CD4-positive, alpha-beta T cell treated with Interleukin-2 at 100 ng/mL for 4 hours (primary cell): ENCODE measurements at regions not wholly inside any gene's neighbourhood (a gene's known extent, or its start where the extent isn't known, plus 50 kb on each side); places are given as distances from the start of the nearest gene placed in this dataset.

ENCODE experiments used
- DNase-seq: peaks from one replicate; pipeline ENCODE4 v3.0.0-alpha.2; 2020; ENCODE audit warnings: low spot score

- no peak for DNase-seq
These were observed 250.1 kb upstream of the SMIM31 start for GRCh38 chr4:164503874-164504273.

DNA sequence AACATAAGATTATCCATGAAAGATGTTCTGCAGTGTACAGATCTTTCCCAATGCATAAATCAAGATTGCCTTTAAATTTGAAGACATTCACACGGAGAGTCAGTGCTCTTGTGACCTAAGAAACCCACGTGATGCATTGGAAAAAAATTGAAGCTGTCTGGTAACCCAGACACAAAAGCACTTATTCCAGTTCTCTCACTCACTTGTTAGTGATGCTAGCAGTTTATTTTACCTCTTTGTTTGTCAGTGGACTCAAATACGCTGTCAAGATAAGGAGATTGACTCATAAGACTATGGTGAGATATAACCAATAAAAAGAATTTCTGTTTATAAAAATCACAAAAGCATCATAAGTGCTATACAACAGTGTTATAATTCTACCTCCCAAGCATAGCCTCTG is 245.8 kb upstream of the SMIM31 start:
- DNase-seq, result no peak

- no peak for DNase-seq
These were observed 245.2 kb upstream of the SMIM31 start for GRCh38 chr4:164508771-164509170.

- no peak for DNase-seq
These were observed 244.0 kb upstream of the SMIM31 start for GRCh38 chr4:164509951-164510350.

GRCh38 chr4:164512124-164512523 is 241.8 kb upstream of the SMIM31 start:
- DNase-seq, result no peak

DNA sequence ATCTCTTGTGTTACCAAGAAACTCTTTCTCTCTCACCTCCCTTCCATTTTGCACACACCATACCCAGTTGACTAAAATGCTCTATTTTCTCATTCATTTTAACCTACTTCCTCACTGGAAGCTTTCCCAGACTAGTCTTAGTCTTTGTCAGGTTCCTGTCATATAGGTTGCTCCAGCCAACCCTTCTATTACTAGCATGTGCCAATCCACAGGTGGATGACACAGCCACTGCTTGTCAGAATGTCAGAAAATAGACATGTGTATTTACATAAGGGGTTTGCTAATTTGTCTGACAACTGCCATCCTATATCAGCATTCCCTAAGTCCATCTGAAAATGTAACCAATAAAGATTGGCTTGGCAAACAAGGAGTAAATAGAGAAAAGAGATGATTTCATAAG is 239.2 kb upstream of the SMIM31 start:
- DNase-seq, result no peak

DNA sequence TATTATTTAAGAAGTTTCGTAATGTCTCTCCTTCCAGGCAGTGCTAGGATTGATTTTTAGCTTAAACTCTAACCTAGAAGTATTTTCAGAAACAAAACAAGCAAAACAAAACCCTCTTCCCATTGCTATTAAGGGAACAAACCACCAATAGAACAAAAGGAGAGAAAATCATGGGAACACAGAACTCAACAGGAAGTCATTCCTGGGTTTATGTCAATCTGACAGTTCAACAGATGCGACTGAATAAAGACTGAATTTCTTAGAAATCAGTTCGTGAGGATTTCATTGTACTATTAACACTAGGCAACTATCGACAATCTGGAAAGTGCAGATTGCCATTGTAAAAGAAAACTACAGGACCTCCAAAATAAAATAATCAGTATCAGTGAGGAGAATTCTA is 229.1 kb upstream of the SMIM31 start:
- DNase-seq, result no peak

DNA sequence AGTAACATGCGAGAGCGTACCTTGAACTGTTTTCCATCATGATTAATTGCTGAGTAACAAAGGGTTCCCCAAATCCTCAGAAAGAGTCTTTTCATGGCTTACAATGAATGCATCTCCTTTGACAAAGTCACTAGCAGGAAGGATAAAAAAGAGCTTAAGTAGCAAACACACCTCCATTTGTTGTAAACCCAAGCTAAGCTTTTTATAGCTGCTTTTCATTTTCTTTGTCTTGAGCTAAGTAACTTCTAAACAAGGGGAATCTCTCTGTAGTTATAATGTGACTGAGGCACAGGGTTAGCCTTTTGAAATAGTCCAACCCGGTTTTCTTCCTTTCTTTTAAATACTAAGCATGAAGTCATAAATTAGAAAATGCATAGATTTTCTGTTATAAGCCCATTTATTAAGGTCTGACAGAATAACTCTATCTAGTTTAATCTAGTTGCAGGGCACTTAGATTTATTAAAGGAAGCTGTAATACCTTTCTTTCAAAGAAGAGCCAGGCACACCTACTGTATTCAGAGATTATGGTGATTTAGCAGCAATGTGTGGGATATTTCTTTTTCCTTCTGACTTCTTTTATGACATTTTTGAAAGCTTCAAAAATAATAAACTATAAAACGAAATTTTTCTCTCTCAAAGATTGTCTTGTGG is 226.9 kb upstream of the SMIM31 start:
- DNase-seq, result no peak

- no peak for DNase-seq
These were observed 224.9 kb upstream of the SMIM31 start for GRCh38 chr4:164529058-164529457.

DNA sequence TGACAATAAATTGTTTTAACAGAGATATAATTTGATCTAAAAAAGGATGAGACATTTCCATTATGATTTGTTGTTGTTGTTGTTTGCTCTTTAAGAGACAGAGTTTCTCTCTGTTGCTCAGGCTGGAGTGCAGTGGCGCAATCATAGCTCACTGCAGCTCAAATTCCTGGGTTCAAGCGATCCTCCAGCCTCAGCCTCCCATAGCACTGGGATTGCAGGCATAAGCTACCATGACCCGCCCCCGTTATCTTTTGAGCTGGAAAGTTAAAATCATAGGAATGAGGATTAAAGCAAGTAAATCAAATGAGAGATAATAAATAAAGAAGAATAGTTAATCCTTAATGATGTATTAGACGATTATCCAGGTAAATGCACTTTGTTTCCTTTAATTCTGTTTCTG is 224.4 kb upstream of the SMIM31 start:
- no peak for DNase-seq

DNA sequence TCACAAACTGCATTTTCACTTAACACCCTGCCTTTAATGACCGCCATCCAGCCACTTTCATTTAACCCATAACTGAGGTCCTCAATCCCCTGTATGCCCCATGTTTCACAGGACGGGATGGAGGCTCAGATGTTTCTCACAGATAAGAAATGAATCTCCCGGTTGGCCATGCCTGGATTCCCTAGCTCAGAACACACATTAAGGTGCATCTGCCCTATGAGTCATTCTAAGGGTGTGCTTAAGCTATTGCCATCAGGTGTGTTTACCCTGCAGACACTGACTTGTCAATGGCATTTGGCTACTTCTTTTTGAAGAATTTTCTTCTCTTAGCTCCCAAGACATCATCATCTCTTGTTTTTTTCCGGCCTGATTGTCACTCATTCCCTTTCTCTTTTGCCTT is 222.6 kb upstream of the SMIM31 start:
- DNase-seq, result no peak

DNA sequence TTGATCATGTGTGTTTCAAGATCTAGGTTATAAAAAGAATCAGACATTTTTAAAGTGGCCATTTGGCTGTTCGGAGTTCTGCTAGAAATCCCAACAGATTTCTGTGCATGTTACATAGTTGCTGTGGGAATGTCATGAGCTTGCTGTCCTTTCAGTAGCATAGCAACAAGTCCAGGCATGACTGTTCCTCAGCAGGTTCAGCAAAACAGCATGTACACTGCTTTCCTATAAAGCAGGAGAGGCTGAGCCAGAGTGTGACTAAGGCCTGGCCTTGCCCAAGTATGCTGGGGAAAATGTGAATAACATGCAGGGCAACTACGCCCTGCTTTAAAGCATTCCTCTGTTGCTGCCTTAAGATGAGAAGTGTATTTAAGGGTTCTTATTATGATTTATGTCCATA is 217.1 kb upstream of the SMIM31 start:
- DNase-seq, result no peak

GRCh38 chr4:164538097-164538496 is 215.8 kb upstream of the SMIM31 start:
- no peak for DNase-seq

GRCh38 chr4:164540987-164541386 is 212.9 kb upstream of the SMIM31 start:
- DNase-seq, result no peak

DNA sequence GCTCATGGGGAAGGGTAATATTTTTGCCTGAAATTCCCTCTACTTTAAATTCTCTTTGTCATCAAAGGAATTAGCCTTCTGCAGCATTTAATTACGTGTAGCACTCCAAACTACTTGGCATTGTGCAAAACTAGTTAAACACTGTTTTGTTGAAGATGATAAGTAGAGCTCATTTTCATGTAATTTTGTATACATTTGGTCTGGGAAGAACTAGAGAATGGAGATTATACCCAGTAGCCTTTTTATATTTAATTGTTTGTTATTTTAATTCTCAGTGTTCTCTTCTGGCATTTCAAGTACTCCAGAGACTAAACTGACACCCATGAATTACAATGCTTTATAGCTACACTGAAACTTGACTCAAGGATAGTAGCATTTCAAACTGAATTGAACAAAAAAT is 211.5 kb upstream of the SMIM31 start:
- DNase-seq, result no peak

GRCh38 chr4:164550989-164551712 is 202.8 kb upstream of the SMIM31 start:
- no peak for DNase-seq

GRCh38 chr4:164551713-164552040 is 202.3 kb upstream of the SMIM31 start:
- no peak for DNase-seq

DNA sequence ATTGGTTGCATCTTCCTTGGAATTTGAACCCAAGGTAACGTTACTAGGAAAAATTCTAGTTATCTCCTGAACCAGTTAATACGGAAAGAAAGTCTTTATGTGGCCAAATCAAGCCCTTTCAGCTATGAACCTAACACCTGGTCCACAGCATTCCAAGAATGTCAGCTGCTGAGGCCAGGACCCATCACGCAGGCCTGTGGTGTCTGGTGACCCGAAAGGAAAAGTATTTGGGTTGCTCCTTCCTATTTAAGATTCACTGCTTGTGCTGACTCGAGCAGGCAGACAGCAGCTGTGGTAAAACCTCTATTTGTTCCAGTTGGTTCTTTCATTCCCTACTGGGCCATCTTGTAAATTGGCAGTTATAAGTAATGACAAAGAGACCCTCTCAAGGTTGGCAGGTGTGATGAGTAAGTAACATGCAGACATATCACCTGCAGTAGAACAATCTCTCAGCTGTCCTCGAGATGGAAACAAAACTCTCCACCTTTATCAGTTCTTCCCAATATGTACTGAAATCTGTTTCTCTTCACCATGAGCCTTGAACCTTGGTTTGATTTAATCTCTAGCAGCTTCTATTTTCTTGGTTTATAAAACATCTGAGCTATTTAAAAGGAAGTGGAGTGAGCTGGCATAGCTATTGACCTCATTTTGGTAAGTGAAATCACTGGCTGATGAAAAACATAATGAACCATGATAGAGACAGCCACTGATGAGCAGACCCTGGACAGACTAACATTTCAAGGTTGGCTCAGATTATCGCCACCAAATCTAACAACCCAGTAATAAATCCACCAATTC is 182.1 kb upstream of the SMIM31 start:
- DNase-seq, result no peak

DNA sequence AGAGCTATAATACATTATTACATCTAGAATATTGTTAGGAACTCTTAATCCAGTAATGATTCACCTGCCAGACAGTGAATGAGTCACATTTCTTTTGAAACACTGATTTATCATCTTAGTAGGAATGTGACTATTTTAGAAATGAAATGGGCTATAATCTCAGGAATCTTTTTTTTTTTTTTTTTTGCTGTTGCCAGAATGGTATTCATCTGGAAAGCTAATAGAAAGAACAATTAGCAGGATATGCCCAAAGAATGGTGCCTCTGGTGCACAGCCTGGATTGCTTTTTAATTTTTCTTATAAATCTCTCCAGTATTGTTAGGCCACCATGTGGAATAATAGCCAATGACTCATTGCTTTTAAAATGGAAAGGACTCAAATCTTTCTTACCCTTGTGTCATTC is 181.1 kb upstream of the SMIM31 start:
- DNase-seq, result no peak

DNA sequence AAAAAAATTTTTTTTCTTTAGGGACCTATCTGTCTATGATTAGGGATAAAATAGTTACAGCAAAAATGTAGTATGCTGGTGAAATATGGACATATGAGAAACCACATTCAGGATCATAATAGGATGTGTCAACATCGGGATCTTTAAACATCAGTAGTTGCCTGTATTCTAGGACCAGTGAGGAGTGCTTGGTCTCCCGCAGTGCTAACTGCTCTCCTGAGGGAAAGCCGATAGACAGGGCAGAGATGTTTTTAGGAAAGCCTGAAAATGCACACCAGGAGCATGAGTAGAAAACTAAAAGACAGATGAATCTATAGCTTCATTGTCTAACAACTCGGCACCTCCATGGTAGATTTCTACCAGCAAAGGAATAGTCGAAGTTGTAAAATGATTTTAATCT is 178.1 kb upstream of the SMIM31 start:
- DNase-seq, result no peak

DNA sequence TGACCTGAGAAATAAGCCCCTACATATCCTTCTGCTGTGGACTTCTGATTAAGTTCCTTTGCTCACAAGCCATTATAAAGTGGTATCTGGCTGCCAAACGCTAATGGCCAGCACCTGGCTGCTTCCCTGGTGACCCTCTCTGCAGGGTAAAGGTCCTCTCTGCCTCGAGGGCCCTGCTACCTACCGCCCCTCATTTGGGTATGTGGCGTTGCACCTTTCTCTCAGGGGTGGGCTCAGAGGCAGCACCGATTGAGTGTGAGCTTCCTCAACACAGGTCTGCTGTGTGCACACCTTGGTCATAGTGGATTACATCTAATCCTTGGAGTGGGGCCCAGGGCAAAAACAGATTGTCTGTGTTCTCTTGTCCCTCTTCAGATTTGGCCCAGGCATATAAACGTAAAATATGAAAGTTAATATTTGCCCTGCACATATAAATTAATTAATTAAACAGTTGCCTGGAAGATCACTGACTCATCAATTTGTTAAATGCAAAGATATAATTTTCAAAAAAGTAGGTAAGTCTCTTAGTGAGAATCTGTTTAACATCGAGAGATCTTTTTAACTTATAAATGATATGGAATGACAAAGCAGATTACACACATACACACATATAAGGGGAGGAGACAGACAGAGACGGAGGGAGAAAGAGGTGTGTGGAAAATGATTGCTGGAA is 174.5 kb upstream of the SMIM31 start:
- DNase-seq, result no peak

GRCh38 chr4:164591666-164592065 is 162.3 kb upstream of the SMIM31 start:
- DNase-seq, result no peak

GRCh38 chr4:164595751-164596150 is 158.2 kb upstream of the SMIM31 start:
- DNase-seq, result no peak
